PC-9 (cell line): ENCODE measurements at regions not wholly inside any gene's neighbourhood (a gene's known extent, or its start where the extent isn't known, plus 50 kb on each side); places are given as distances from the start of the nearest gene placed in this dataset.

Experiments used
- EZH2 ChIP-seq: fragments of 200-600 bp; sonication (generic); IDR thresholded peaks from 2 replicates; pipeline ENCODE4 v1.8.0; 2017; ENCODE audit warnings: antibody characterized with exemption, low read depth
- TF ChIP-seq, protein P1 (sequence below): fragments of 200-600 bp; sonication (generic); conservative IDR thresholded peaks from 2 replicates; pipeline ENCODE4 v1.6.1; 2017; ENCODE audit warnings: mixed run types, antibody characterized with exemption, mild to moderate bottlenecking, moderate library complexity

GRCh38 chr3:77837456-77838025 lies 797.6 kb downstream of the ROBO2 start:
- TF ChIP-seq, protein P1, sequence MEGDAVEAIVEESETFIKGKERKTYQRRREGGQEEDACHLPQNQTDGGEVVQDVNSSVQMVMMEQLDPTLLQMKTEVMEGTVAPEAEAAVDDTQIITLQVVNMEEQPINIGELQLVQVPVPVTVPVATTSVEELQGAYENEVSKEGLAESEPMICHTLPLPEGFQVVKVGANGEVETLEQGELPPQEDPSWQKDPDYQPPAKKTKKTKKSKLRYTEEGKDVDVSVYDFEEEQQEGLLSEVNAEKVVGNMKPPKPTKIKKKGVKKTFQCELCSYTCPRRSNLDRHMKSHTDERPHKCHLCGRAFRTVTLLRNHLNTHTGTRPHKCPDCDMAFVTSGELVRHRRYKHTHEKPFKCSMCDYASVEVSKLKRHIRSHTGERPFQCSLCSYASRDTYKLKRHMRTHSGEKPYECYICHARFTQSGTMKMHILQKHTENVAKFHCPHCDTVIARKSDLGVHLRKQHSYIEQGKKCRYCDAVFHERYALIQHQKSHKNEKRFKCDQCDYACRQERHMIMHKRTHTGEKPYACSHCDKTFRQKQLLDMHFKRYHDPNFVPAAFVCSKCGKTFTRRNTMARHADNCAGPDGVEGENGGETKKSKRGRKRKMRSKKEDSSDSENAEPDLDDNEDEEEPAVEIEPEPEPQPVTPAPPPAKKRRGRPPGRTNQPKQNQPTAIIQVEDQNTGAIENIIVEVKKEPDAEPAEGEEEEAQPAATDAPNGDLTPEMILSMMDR: no peak
- TF ChIP-seq EZH2: no peak
